Neuronal stem cell (in vitro differentiated cells): ENCODE measurements at regions not wholly inside any gene's neighbourhood (a gene's known extent, or its start where the extent isn't known, plus 50 kb on each side); places are given as distances from the start of the nearest gene placed in this dataset.

Experiments
- DNase-seq: peaks from one replicate; pipeline ENCODE4 v3.0.0-alpha.2; 2013; ENCODE audit warnings: low spot score
- H2AFZ ChIP-seq: one replicate; pipeline ENCODE4 v1.6.1; 2013; ENCODE audit warnings: mild to moderate bottlenecking, low read length, inconsistent platforms
- H2AK5ac ChIP-seq: 2 replicates; pipeline ENCODE4 v1.6.1; 2013; ENCODE audit warnings: low read depth, mild to moderate bottlenecking, inconsistent platforms, low read length, moderate library complexity, mixed read lengths
- H2BK120ac ChIP-seq: 2 replicates; pipeline ENCODE4 v1.6.1; 2013; ENCODE audit warnings: low read depth, mild to moderate bottlenecking, inconsistent platforms, low read length, moderate library complexity, mixed read lengths
- H2BK12ac ChIP-seq: one replicate; pipeline ENCODE4 v1.6.1; 2013; ENCODE audit warnings: low read length, inconsistent platforms
- H2BK15ac ChIP-seq: 2 replicates; pipeline ENCODE4 v1.6.1; 2013; ENCODE audit warnings: mild to moderate bottlenecking, low read length, inconsistent platforms, mixed read lengths
- H2BK5ac ChIP-seq: one replicate; pipeline ENCODE4 v1.6.1; 2013; ENCODE audit warnings: inconsistent platforms, mild to moderate bottlenecking, low read length, moderate library complexity
- H3K14ac ChIP-seq: one replicate; pipeline ENCODE4 v1.6.1; 2013; ENCODE audit warnings: low read length, inconsistent platforms
- H3K18ac ChIP-seq: 2 replicates; pipeline ENCODE4 v1.6.1; 2013; ENCODE audit warnings: low read length, inconsistent platforms
- H3K23ac ChIP-seq: 2 replicates; pipeline ENCODE4 v1.6.1; 2013; ENCODE audit warnings: low read depth, mild to moderate bottlenecking, mixed read lengths, low read length, inconsistent platforms; ENCODE audit not compliant: poor library complexity
- H3K27ac ChIP-seq: replicated peaks from 3 replicates; pipeline ENCODE4 v1.5.1; 2013; ENCODE audit warnings: low read length, inconsistent platforms
- H3K27me3 ChIP-seq, 3 experiments: 2 replicates each; pipeline ENCODE4 v1.6.1; 2013; ENCODE audit warnings: low read length in 3 of 3, mild to moderate bottlenecking in 2 of 3, inconsistent platforms in 1 of 3, low read depth in 1 of 3, mixed read lengths in 1 of 3, moderate library complexity in 1 of 3; ENCODE audit not compliant: control insufficient read depth in 3 of 3, insufficient read depth in 3 of 3
- H3K36me3 ChIP-seq, 2 donors: replicated peaks in 1 of 2; 2 replicates each; pipeline ENCODE4 v1.6.1; 2013; ENCODE audit warnings: low read length in 2 of 2; ENCODE audit not compliant: control insufficient read depth in 2 of 2, insufficient read depth in 2 of 2
- H3K4ac ChIP-seq: 2 replicates; pipeline ENCODE4 v1.6.1; 2013; ENCODE audit warnings: inconsistent platforms, mild to moderate bottlenecking, low read length, moderate library complexity
- H3K4me1 ChIP-seq, 2 donors: 1 replicate in 1 of 2; 2 replicates in 1 of 2; pipeline ENCODE4 v1.6.1; 2013; ENCODE audit warnings: low read length in 2 of 2, low read depth in 1 of 2; ENCODE audit not compliant: control insufficient read depth in 2 of 2, insufficient read depth in 1 of 2
- H3K4me2 ChIP-seq: one replicate; pipeline ENCODE4 v1.6.1; 2013; ENCODE audit warnings: mild to moderate bottlenecking, low read length, inconsistent platforms; ENCODE audit not compliant: insufficient read depth, poor library complexity, severe bottlenecking
- H3K4me3 ChIP-seq, 2 donors: 2 replicates each; pipeline ENCODE4 v1.5.1; 2013; ENCODE audit warnings: low read length in 2 of 2, mild to moderate bottlenecking in 2 of 2, inconsistent platforms in 1 of 2, moderate library complexity in 1 of 2
- H3K79me1 ChIP-seq: one replicate; pipeline ENCODE4 v1.6.1; 2013; ENCODE audit warnings: low read depth, mild to moderate bottlenecking, inconsistent platforms, low read length, moderate library complexity
- H3K9ac ChIP-seq: one replicate; pipeline ENCODE4 v1.6.1; 2013; ENCODE audit warnings: mild to moderate bottlenecking, low read depth, low read length, inconsistent platforms; ENCODE audit not compliant: poor library complexity
- H3K9me3 ChIP-seq, 2 donors: replicated peaks in 1 of 2; 2 replicates each; pipeline versions ENCODE3 to v1.6.1; 2013; ENCODE audit warnings: low read length in 2 of 2, mild to moderate bottlenecking in 2 of 2, inconsistent platforms in 1 of 2, low read depth in 1 of 2, mixed read lengths in 1 of 2, moderate library complexity in 1 of 2; ENCODE audit not compliant: control insufficient read depth in 2 of 2, insufficient read depth in 1 of 2
- H4K8ac ChIP-seq: one replicate; pipeline ENCODE4 v1.6.1; 2013; ENCODE audit warnings: low read depth, mild to moderate bottlenecking, inconsistent platforms, low read length, moderate library complexity
- H4K91ac ChIP-seq: one replicate; pipeline ENCODE4 v1.6.1; 2013; ENCODE audit warnings: low read length, low read depth, mild to moderate bottlenecking, inconsistent platforms; ENCODE audit not compliant: poor library complexity
- WGBS, 2 donors: extraction: QIAGEN DNeasy Blood & Tissue Kit; methylation state at CpG; one replicate each; pipeline ENCODE4 v1.1.7; 2013; ENCODE audit warnings: missing lambda C conversion rate in 2 of 2, mixed read lengths in 1 of 2; ENCODE audit not compliant: insufficient read length in 2 of 2, insufficient replicate concordance in 1 of 2; ENCODE audit errors: extremely low coverage in 2 of 2; 5-methylcytosine and 5-hydroxymethylcytosine counted together

DNA sequence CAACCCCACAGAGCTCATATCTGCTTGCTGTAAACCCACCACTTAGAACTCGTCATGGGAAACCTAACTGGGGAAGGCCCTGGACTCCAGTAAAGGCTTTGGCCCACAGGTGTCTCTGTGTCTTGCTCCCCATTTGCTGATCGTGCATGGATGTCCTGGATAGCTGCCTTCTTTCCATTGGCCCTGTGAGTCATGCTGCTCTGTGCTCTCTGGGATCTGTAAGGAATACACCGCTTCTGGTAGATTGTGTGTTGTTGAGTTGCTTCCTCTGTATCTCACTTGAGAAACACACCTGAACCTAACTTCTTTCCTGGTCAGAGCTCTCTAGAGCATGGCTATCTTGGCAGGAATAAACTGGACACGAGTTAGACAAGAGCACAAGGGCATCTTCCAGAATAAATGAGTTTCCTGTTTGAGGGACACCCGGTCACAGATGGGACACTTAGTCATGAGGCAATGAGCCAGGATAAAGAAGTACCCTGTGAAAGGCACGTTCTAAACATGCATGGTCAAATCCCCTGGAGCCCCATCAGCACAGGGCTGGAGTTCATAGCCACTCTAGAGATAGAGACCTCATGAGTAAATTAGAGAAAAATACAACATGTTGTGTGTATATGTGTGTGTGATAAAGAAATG is 99.6 kb upstream of the TMEM170B start:
- Histone ChIP-seq H2BK5ac (no peak overlapping the region), H3K4me2 (no peak overlapping the region), H3K9ac (no peak overlapping the region), H3K18ac (no peak overlapping the region), H3K9me3 (no peaks in the 10 kb centered on the region), H2AFZ (no peak overlapping the region), H3K27me3 (no peaks in the 10 kb centered on the region), H3K14ac (no peak overlapping the region), H3K27ac (no peak overlapping the region), H3K23ac (no peak overlapping the region), H2BK15ac (no peak overlapping the region), H2BK12ac (no peak overlapping the region), H3K36me3 (no peaks in the 10 kb centered on the region), H3K4me1 (peaks cover 0 to 3% of the 10 kb centered on the region in 2 donors), H4K8ac (no peak overlapping the region), H3K4ac (no peak overlapping the region), H3K79me1 (no peaks in the 10 kb centered on the region), H3K4me3 (no peak overlapping the region), H4K91ac (no peak overlapping the region), H2AK5ac (no peak overlapping the region), H2BK120ac (no peak overlapping the region)
- no CpG with 5 or more reads among the region's 6 CpGs for WGBS, 2 donors
- no peak for DNase-seq

DNA sequence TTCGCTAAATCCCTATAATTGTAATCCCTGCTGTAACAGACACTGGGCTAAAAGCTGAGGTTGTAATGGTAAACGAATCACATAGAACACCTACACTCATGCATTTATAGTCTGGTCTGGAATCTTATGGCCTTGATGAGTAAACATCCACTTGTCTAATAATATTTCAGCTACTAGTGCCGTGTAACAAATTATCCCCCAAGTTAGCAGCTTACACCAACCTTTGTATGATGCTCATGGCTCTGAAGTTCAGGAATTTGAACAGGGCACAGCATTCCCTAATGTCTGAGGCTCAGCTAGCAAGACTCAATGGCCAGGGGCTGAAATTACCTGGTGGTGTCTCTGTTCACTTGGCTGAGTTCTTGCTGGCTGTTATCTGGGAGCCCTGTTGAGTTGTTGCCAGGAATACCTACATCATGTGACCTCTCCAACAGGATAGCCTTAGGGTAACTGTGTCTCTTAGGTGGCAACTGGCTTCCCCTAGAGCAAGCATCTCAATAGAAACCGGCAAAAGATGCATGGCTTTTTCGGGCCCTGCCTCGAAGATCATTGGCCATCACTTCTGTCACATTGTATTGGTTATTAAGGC is 100.9 kb upstream of the TMEM170B start:
- H2BK120ac ChIP-seq, result no peak overlapping the region
- H3K4me1 ChIP-seq, result peaks cover 0 to 3% of the 10 kb centered on the region in 2 donors
- H3K14ac ChIP-seq, result no peak overlapping the region
- H2AK5ac ChIP-seq, result no peak overlapping the region
- no peaks in the 10 kb centered on the region for H3K36me3 ChIP-seq
- H2BK12ac ChIP-seq, result no peak overlapping the region
- no peak overlapping the region for H4K91ac ChIP-seq
- H3K27ac ChIP-seq, result no peak overlapping the region
- H2BK15ac ChIP-seq, result no peak overlapping the region
- no peak overlapping the region for H2BK5ac ChIP-seq
- H3K79me1 ChIP-seq, result no peaks in the 10 kb centered on the region
- H4K8ac ChIP-seq, result no peak overlapping the region
- H3K9me3 ChIP-seq, result no peaks in the 10 kb centered on the region
- no peak overlapping the region for H3K4me3 ChIP-seq
- H2AFZ ChIP-seq, result no peak overlapping the region
- no peak for DNase-seq
- no peaks in the 10 kb centered on the region for H3K27me3 ChIP-seq
- no peak overlapping the region for H3K23ac ChIP-seq
- no CpG with 5 or more reads among the region's 6 CpGs for WGBS, 2 donors
- no peak overlapping the region for H3K4ac ChIP-seq
- H3K18ac ChIP-seq, result no peak overlapping the region
- no peak overlapping the region for H3K9ac ChIP-seq
- no peak overlapping the region for H3K4me2 ChIP-seq

DNA sequence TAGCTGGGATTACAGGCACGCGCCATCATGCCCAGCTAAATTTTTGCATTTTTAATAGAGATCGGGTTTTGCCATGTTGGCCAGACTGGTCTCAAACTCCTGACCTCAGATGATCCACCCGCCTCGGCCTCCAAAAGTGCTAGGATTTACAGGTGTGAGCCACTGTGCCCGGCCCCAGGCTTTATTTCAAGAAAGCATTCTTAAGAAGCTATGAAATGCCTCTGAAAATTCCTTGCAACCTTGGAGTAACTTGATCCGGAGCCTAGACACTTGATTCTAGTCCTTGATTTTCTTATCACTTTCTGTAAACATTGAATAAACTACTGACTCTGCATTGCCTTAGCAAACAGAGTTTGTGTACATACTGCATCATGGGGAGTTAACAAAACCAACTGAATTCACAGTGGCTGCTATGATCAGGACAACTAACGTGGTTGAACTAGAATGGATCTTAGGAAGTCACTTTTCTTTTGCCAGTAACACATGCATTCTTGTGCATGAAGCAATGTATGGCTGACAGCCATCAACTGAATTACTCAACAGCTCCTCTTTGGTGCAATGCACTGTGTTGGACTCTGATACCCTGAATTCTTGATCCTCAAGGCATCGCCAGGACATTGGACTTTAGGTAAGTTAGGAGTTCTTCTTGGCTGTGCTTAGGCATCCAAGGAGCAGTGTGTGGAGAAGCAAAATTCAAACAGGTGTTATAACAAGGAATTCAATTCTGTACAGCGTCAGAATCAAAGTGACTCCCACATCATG is 102.8 kb upstream of the TMEM170B start:
- Histone ChIP-seq H3K4ac (no peak overlapping the region), H3K18ac (no peak overlapping the region), H3K4me1 (peaks cover 0 to 3% of the 10 kb centered on the region in 2 donors), H3K4me2 (no peak overlapping the region), H3K9me3 (no peaks in the 10 kb centered on the region), H3K14ac (no peak overlapping the region), H2BK12ac (no peak overlapping the region), H3K4me3 (no peak overlapping the region), H2BK120ac (no peak overlapping the region), H3K23ac (no peak overlapping the region), H3K27ac (no peak overlapping the region), H3K27me3 (no peaks in the 10 kb centered on the region), H2AFZ (no peak overlapping the region), H2AK5ac (no peak overlapping the region), H3K9ac (no peak overlapping the region), H3K79me1 (no peaks in the 10 kb centered on the region), H2BK15ac (no peak overlapping the region), H4K8ac (no peak overlapping the region), H4K91ac (no peak overlapping the region), H2BK5ac (no peak overlapping the region), H3K36me3 (no peaks in the 10 kb centered on the region)
- no CpG with 5 or more reads among the region's 10 CpGs for whole genome bisulfite sequencing, 2 donors
- no peak for DNase-seq

DNA sequence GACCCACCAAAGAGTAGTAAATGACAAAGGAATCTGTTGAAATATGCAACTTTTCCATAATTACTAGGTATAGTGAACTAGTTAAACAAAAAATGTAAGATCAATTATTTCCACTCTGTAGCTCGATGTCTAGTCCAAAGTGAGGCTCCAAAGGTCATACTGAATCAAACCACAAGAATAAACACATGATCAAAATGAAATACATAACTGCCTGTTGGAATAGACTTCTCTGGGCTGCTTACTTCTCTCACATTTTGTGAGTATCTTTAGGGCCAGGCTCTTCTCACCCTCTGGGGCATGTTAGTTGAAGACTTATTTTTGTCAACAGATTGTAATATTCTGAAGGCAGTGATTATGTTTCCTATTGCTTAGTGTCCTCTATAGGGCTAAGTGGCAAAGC is 103.7 kb upstream of the TMEM170B start:
- Histone ChIP-seq H3K27me3 (no peaks in the 10 kb centered on the region), H2BK120ac (no peak overlapping the region), H2BK12ac (no peak overlapping the region), H2BK5ac (no peak overlapping the region), H3K36me3 (no peaks in the 10 kb centered on the region), H3K79me1 (no peaks in the 10 kb centered on the region), H2AFZ (no peak overlapping the region), H4K91ac (no peak overlapping the region), H4K8ac (no peak overlapping the region), H2AK5ac (no peak overlapping the region), H2BK15ac (no peak overlapping the region), H3K4ac (no peak overlapping the region), H3K9me3 (no peaks in the 10 kb centered on the region), H3K18ac (no peak overlapping the region), H3K4me1 (peaks cover 3 to 4% of the 10 kb centered on the region in 2 donors), H3K4me2 (no peak overlapping the region), H3K14ac (no peak overlapping the region), H3K23ac (no peak overlapping the region), H3K9ac (no peak overlapping the region), H3K27ac (no peak overlapping the region), H3K4me3 (no peak overlapping the region)
- DNase-seq, result no peak
- WGBS, 2 donors, result no CpG with 5 or more reads among the region's 1 CpG
